ENCODE measurements at regions not wholly inside any gene's neighbourhood (a gene's known extent, or its start where the extent isn't known, plus 50 kb on each side); places are given as distances from the start of the nearest gene placed in this dataset.

- TF ChIP-seq CTCF (conservative IDR thresholded peaks at IDR 0.05; ENCODE audit: low read depth, low read length) = no peak
- no peak for TF ChIP-seq EZH2 (IDR thresholded peaks at IDR 0.05; ENCODE audit: low read length, unreplicated experiment)
These were observed 139.3 kb upstream of the IER5L start for GRCh38 chr9:129317179-129318011.

Measured in PC-3 (cell line).